K562 (cell line): ENCODE measurements at regions not wholly inside any gene's neighbourhood (a gene's known extent, or its start where the extent isn't known, plus 50 kb on each side); places are given as distances from the start of the nearest gene placed in this dataset.

Experiments
- DACH1 ChIP-seq: fragments of 450-650 bp; IDR thresholded peaks from 2 replicates; pipeline ENCODE4 v1.6.1; 2018; ENCODE audit not compliant: partially characterized antibody
- MYBL2 ChIP-seq, 2 experiments: fragments of 450-650 bp in 1 of 2; sonication (generic) in 1 of 2; formaldehyde crosslinking in 1 of 2; IDR thresholded peaks; 2 replicates each; pipeline versions ENCODE4 v1.6.1 to v1.8.1; 2017 to 2022; ENCODE audit warnings: borderline replicate concordance in 1 of 2, inconsistent platforms in 1 of 2, low read depth in 1 of 2, mild to moderate bottlenecking in 1 of 2, missing genetic modification reagents in 1 of 2, moderate library complexity in 1 of 2
- NFYB ChIP-seq: IDR thresholded peaks from 2 replicates; pipeline ENCODE4 v1.6.1; 2011; ENCODE audit warnings: mild to moderate bottlenecking, moderate library complexity; ENCODE audit not compliant: insufficient read length; ENCODE audit errors: extremely low read depth
- RBBP5 ChIP-seq: fragments of 200-600 bp; sonication (generic); IDR thresholded peaks from 2 replicates; pipeline ENCODE4 v1.6.1; 2012; ENCODE audit warnings: borderline replicate concordance, mild to moderate bottlenecking, low read length, control low read depth, inconsistent platforms; ENCODE audit not compliant: insufficient read depth, poor library complexity, severe bottlenecking
- RHOXF2B ChIP-seq: fragments of 250-450 bp; sonication (Bioruptor Pico); conservative IDR thresholded peaks from 2 replicates; pipeline ENCODE4 v1.5.1; 2021
- TAF15 ChIP-seq: fragments of 200-400 bp; formaldehyde crosslinking; IDR thresholded peaks from 2 replicates; pipeline ENCODE4 v1.6.1; 2017; ENCODE audit warnings: mild to moderate bottlenecking, low read depth, low read length, moderate library complexity
- ZNF780A ChIP-seq: fragments of 250-450 bp; sonication (Bioruptor Pico); IDR thresholded peaks from 2 replicates; pipeline ENCODE4 v1.5.0; 2021; ENCODE audit warnings: mild to moderate bottlenecking
- TF ChIP-seq, protein P1 (sequence below): fragments of 450-650 bp; IDR thresholded peaks from one replicate; pipeline ENCODE4 v1.6.1; 2018; ENCODE audit warnings: mild to moderate bottlenecking, moderate library complexity; ENCODE audit not compliant: partially characterized antibody
- TF ChIP-seq, protein P2 (sequence below): sonication (generic); formaldehyde crosslinking; IDR thresholded peaks from 2 replicates; pipeline ENCODE4 v1.5.0; 2020; ENCODE audit warnings: missing genetic modification reagents
- TF ChIP-seq, protein P3 (sequence below): fragments of 450-650 bp; formaldehyde crosslinking; IDR thresholded peaks from 2 replicates; pipeline ENCODE4 v1.4.0; 2022; ENCODE audit warnings: mild to moderate bottlenecking, moderate library complexity
- TF ChIP-seq, protein P4 (sequence below): sonication (generic); formaldehyde crosslinking; IDR thresholded peaks from 2 replicates; pipeline ENCODE4 v1.9.0; 2022; ENCODE audit warnings: mild to moderate bottlenecking, missing genetic modification reagents
- TF ChIP-seq, protein P5 (sequence below): fragments of 250-450 bp; sonication (Bioruptor Pico); IDR thresholded peaks from 2 replicates; pipeline ENCODE4 v1.4.0; 2020; ENCODE audit warnings: mild to moderate bottlenecking, moderate library complexity
- TF ChIP-seq, protein P6 (sequence below): sonication (generic); formaldehyde crosslinking; IDR thresholded peaks from 2 replicates; pipeline ENCODE4 v1.8.0; 2023; ENCODE audit warnings: missing genetic modification reagents, mild to moderate bottlenecking, borderline replicate concordance

DNA sequence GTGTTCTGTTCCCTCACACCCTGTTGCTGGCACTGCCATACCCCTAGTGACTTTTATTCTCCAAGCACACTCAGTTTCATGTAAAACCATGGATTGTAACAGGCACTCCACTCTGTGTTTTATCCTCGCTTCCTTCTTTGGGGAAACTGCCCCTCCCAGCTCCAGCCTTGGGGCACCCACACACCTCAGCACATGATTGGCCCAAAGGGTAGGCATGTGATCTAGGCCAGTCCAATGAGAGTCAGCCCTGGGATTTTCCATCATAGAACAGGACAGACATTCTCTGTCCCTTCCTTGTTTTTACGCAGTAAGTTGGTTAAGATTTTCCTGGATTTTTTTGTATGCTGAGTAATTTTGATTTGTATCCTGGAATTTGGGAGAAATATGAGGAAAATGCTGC is 115.4 kb downstream of the C16orf95 start (continued):
- TF ChIP-seq NFYB: peak; percentile 5
- TF ChIP-seq, protein P1, sequence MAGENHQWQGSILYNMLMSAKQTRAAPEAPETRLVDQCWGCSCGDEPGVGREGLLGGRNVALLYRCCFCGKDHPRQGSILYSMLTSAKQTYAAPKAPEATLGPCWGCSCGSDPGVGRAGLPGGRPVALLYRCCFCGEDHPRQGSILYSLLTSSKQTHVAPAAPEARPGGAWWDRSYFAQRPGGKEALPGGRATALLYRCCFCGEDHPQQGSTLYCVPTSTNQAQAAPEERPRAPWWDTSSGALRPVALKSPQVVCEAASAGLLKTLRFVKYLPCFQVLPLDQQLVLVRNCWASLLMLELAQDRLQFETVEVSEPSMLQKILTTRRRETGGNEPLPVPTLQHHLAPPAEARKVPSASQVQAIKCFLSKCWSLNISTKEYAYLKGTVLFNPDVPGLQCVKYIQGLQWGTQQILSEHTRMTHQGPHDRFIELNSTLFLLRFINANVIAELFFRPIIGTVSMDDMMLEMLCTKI: no peak
- no peak for TF ChIP-seq DACH1
- TF ChIP-seq, protein P2, sequence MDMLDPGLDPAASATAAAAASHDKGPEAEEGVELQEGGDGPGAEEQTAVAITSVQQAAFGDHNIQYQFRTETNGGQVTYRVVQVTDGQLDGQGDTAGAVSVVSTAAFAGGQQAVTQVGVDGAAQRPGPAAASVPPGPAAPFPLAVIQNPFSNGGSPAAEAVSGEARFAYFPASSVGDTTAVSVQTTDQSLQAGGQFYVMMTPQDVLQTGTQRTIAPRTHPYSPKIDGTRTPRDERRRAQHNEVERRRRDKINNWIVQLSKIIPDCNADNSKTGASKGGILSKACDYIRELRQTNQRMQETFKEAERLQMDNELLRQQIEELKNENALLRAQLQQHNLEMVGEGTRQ (CRISPR knock-in tag): peak; percentile 53
- TF ChIP-seq, protein P3, sequence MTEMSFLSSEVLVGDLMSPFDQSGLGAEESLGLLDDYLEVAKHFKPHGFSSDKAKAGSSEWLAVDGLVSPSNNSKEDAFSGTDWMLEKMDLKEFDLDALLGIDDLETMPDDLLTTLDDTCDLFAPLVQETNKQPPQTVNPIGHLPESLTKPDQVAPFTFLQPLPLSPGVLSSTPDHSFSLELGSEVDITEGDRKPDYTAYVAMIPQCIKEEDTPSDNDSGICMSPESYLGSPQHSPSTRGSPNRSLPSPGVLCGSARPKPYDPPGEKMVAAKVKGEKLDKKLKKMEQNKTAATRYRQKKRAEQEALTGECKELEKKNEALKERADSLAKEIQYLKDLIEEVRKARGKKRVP (CRISPR knock-in tag): no peak
- TF ChIP-seq ZNF780A (CRISPR knock-in tag): no peak
- TF ChIP-seq, protein P4, sequence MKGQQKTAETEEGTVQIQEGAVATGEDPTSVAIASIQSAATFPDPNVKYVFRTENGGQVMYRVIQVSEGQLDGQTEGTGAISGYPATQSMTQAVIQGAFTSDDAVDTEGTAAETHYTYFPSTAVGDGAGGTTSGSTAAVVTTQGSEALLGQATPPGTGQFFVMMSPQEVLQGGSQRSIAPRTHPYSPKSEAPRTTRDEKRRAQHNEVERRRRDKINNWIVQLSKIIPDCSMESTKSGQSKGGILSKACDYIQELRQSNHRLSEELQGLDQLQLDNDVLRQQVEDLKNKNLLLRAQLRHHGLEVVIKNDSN (CRISPR knock-in tag): peak; percentile 49
- no peak for TF ChIP-seq TAF15
- TF ChIP-seq, protein P5, sequence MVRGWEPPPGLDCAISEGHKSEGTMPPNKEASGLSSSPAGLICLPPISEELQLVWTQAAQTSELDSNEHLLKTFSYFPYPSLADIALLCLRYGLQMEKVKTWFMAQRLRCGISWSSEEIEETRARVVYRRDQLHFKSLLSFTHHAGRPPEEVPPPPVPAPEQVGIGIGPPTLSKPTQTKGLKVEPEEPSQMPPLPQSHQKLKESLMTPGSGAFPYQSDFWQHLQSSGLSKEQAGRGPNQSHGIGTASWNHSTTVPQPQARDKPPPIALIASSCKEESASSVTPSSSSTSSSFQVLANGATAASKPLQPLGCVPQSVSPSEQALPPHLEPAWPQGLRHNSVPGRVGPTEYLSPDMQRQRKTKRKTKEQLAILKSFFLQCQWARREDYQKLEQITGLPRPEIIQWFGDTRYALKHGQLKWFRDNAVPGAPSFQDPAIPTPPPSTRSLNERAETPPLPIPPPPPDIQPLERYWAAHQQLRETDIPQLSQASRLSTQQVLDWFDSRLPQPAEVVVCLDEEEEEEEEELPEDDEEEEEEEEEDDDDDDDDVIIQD (CRISPR knock-in tag): no peak
- no peak for TF ChIP-seq MYBL2 (IDR thresholded peaks at IDR 0.05; ENCODE audit: low read depth)
- no peak for TF ChIP-seq MYBL2 (CRISPR knock-in tag; IDR thresholded peaks at IDR 0.05; ENCODE audit: borderline replicate concordance)
- no peak for TF ChIP-seq RBBP5
- TF ChIP-seq RHOXF2B (CRISPR knock-in tag): no peak
- TF ChIP-seq, protein P6, sequence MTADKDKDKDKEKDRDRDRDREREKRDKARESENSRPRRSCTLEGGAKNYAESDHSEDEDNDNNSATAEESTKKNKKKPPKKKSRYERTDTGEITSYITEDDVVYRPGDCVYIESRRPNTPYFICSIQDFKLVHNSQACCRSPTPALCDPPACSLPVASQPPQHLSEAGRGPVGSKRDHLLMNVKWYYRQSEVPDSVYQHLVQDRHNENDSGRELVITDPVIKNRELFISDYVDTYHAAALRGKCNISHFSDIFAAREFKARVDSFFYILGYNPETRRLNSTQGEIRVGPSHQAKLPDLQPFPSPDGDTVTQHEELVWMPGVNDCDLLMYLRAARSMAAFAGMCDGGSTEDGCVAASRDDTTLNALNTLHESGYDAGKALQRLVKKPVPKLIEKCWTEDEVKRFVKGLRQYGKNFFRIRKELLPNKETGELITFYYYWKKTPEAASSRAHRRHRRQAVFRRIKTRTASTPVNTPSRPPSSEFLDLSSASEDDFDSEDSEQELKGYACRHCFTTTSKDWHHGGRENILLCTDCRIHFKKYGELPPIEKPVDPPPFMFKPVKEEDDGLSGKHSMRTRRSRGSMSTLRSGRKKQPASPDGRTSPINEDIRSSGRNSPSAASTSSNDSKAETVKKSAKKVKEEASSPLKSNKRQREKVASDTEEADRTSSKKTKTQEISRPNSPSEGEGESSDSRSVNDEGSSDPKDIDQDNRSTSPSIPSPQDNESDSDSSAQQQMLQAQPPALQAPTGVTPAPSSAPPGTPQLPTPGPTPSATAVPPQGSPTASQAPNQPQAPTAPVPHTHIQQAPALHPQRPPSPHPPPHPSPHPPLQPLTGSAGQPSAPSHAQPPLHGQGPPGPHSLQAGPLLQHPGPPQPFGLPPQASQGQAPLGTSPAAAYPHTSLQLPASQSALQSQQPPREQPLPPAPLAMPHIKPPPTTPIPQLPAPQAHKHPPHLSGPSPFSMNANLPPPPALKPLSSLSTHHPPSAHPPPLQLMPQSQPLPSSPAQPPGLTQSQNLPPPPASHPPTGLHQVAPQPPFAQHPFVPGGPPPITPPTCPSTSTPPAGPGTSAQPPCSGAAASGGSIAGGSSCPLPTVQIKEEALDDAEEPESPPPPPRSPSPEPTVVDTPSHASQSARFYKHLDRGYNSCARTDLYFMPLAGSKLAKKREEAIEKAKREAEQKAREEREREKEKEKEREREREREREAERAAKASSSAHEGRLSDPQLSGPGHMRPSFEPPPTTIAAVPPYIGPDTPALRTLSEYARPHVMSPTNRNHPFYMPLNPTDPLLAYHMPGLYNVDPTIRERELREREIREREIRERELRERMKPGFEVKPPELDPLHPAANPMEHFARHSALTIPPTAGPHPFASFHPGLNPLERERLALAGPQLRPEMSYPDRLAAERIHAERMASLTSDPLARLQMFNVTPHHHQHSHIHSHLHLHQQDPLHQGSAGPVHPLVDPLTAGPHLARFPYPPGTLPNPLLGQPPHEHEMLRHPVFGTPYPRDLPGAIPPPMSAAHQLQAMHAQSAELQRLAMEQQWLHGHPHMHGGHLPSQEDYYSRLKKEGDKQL (CRISPR knock-in tag): no peak
